NB4 (cell line): ENCODE measurements at regions not wholly inside any gene's neighbourhood (a gene's known extent, or its start where the extent isn't known, plus 50 kb on each side); places are given as distances from the start of the nearest gene placed in this dataset.

Source experiments
- CTCF ChIP-seq: IDR thresholded peaks from one replicate; pipeline ENCODE4 v1.5.1; 2012; ENCODE audit warnings: low read depth, low read length
- MAX ChIP-seq: IDR thresholded peaks from 2 replicates; pipeline ENCODE4 v1.6.1; 2011; ENCODE audit warnings: low read depth, low read length
- MYC ChIP-seq: IDR thresholded peaks from 2 replicates; pipeline ENCODE4 v1.6.1; 2011; ENCODE audit warnings: low read depth, low read length
- POLR2A ChIP-seq: IDR thresholded peaks from 2 replicates; pipeline ENCODE4 v1.6.1; 2011; ENCODE audit warnings: mild to moderate bottlenecking; ENCODE audit not compliant: insufficient read length; ENCODE audit errors: extremely low read depth

DNA sequence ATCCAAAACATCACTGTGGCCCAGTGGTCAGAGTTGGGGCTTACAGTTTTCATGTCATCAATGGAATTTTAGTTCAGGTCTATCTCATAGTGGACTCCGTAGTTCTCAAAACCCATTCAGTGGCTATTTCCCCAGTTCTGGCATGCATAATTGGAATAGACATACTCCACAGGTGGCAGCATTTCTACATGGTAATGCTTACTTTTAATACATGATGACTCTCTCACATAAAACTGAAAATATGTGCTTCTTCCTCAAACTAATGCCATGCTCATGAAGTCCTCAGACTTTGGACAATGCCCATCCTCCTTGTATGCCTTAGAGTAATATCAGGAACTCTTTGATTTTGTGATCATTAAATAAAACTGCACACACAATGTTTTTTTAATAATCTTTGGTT lies 857.4 kb upstream of the GOT2 start:
- TF ChIP-seq CTCF (no peak), POLR2A (no peak), MAX (no peak), MYC (no peak)
